GM12878 (cell line): ENCODE measurements at regions not wholly inside any gene's neighbourhood (a gene's known extent, or its start where the extent isn't known, plus 50 kb on each side); places are given as distances from the start of the nearest gene placed in this dataset.
A peak's percentile ranks its signal among the peaks of the same experiment; 100 is the strongest.

Source experiments
- ATF2 ChIP-seq: IDR thresholded peaks from 2 replicates; pipeline ENCODE4 v1.6.1; 2012; ENCODE audit warnings: low read length, inconsistent platforms
- E2F8 ChIP-seq: fragments of 450-650 bp; IDR thresholded peaks from 2 replicates; pipeline ENCODE4 v1.6.1; 2018; ENCODE audit warnings: mild to moderate bottlenecking, low read depth, moderate library complexity; ENCODE audit not compliant: partially characterized antibody
- GATAD2B ChIP-seq: fragments of 450-650 bp; conservative IDR thresholded peaks from 2 replicates; pipeline ENCODE4 v1.6.1; 2017; ENCODE audit warnings: low read depth, mild to moderate bottlenecking, moderate library complexity
- IKZF2 ChIP-seq, 2 experiments: fragments of 450-650 bp; IDR thresholded peaks; 2 replicates each; pipeline ENCODE4 v1.6.1; 2017; ENCODE audit warnings: mild to moderate bottlenecking in 2 of 2, moderate library complexity in 2 of 2
- MAX ChIP-seq: IDR thresholded peaks from 2 replicates; pipeline ENCODE4 v1.6.1; 2012; ENCODE audit warnings: low read depth, low read length, improper control_type of control experiment
- NBN ChIP-seq: fragments of 450-650 bp; IDR thresholded peaks from 2 replicates; pipeline ENCODE4 v1.6.1; 2016
- PKNOX1 ChIP-seq: fragments of 450-650 bp; IDR thresholded peaks from 2 replicates; pipeline ENCODE4 v1.6.1; 2016; ENCODE audit warnings: mild to moderate bottlenecking
- RFX5 ChIP-seq: IDR thresholded peaks from 2 replicates; pipeline ENCODE4 v1.6.1; 2011; ENCODE audit warnings: low read depth, low read length, improper control_type of control experiment
- SMAD5 ChIP-seq: IDR thresholded peaks from 2 replicates; pipeline ENCODE4 v1.6.1; 2016; ENCODE audit warnings: antibody characterized with exemption, low read depth
- YY1 ChIP-seq: IDR thresholded peaks from 2 replicates; pipeline ENCODE4 v1.6.1; 2011; ENCODE audit warnings: low read depth, mild to moderate bottlenecking, low read length
- ZBTB4 ChIP-seq: fragments of 450-650 bp; formaldehyde crosslinking; IDR thresholded peaks from 2 replicates; pipeline ENCODE4 v1.4.0; 2022; ENCODE audit warnings: mild to moderate bottlenecking, moderate library complexity
- ZBTB40 ChIP-seq: fragments of 450-650 bp; IDR thresholded peaks from 2 replicates; pipeline ENCODE4 v1.6.1; 2016; ENCODE audit warnings: mild to moderate bottlenecking, moderate library complexity, borderline replicate concordance
- ZSCAN29 ChIP-seq: fragments of 450-650 bp; IDR thresholded peaks from 2 replicates; pipeline ENCODE4 v1.6.1; 2017; ENCODE audit warnings: mild to moderate bottlenecking, moderate library complexity

GRCh38 chr16:10312784-10313724, 72.8 kb upstream of the ATF7IP2 start (continued):
- 0 out of 2 replicates have a peak, but pooled peaks have one; percentile 17 for TF ChIP-seq PKNOX1
- peak; percentile 75 for TF ChIP-seq GATAD2B
- no peak for TF ChIP-seq ZBTB40
- TF ChIP-seq MAX = no peak
- no peak for TF ChIP-seq ZSCAN29
- TF ChIP-seq ATF2 = peak; percentile 46; the same call in 1 of the 2 replicates
- no peak for TF ChIP-seq SMAD5
- TF ChIP-seq IKZF2 (IDR thresholded peaks at IDR 0.05) = peak; percentile 94 to 96
- TF ChIP-seq YY1 = no peak
- no peak for TF ChIP-seq ZBTB4
- no peak for TF ChIP-seq E2F8
- no peak for TF ChIP-seq RFX5
- peak; percentile 92 for TF ChIP-seq NBN
